Caco-2 (cell line): ENCODE measurements at regions not wholly inside any gene's neighbourhood (a gene's known extent, or its start where the extent isn't known, plus 50 kb on each side); places are given as distances from the start of the nearest gene placed in this dataset.

ENCODE experiments used
- BruUV-seq: library from RNA; stranded (reverse); fragments of 400-500 nt; replicated peaks from 2 replicates; lab custom pipeline; 2021; lab: Mats Ljungman, UMichigan
- CTCF ChIA-PET: fragments of 300-600 bp; sonication (Branson Sonifier 250); formaldehyde crosslinking; loops from one replicate; lab custom pipeline; 2022; ENCODE audit warnings: antibody characterized with exemption; lab: Charles Lee
- POLR2A ChIA-PET: fragments of 300-600 bp; sonication (Branson Sonifier 250); formaldehyde crosslinking; loops from one replicate; lab custom pipeline; 2022; ENCODE audit warnings: antibody characterized with exemption; lab: Charles Lee
- DNase-seq, 2 experiments: peaks; one replicate each; pipeline versions ENCODE4 v3.0.0 to v3.0.0-alpha.2; 2020 to 2022
- H3K27me3 ChIP-seq: replicated peaks from 2 replicates; pipeline ENCODE4 v1.6.0; 2011; ENCODE audit warnings: low read length; ENCODE audit not compliant: control insufficient read depth, insufficient read depth
- H3K36me3 ChIP-seq: 2 replicates; pipeline ENCODE4 v1.5.1; 2011; ENCODE audit warnings: low read length; ENCODE audit not compliant: control insufficient read depth, insufficient read depth
- H3K4me1 ChIP-seq: fragments of 250-450 bp; sonication (Bioruptor Pico); 2 replicates; pipeline ENCODE4 v1.5.1; 2020; ENCODE audit warnings: mild to moderate bottlenecking
- H3K4me3 ChIP-seq: 2 replicates; pipeline ENCODE4 v1.5.1; 2011; ENCODE audit warnings: low read depth, mild to moderate bottlenecking, control low read depth, low read length
- H3K9me3 ChIP-seq: fragments of 250-450 bp; sonication (Bioruptor Pico); 2 replicates; pipeline ENCODE4 v1.5.1; 2020; ENCODE audit warnings: mild to moderate bottlenecking, moderate library complexity
- H3K27ac Mint-ChIP-seq: one replicate; pipeline ENCODE4 v1.8.0; 2022; ENCODE audit warnings: mixed read lengths; ENCODE audit not compliant: unreplicated experiment
- H3K27me3 Mint-ChIP-seq: one replicate; pipeline ENCODE4 v1.8.0; 2022; ENCODE audit warnings: mixed read lengths; ENCODE audit not compliant: insufficient read depth, unreplicated experiment
- H3K36me3 Mint-ChIP-seq: one replicate; pipeline ENCODE4 v1.8.0; 2022; ENCODE audit warnings: mild to moderate bottlenecking, mixed read lengths; ENCODE audit not compliant: insufficient read depth, unreplicated experiment
- H3K4me1 Mint-ChIP-seq: one replicate; pipeline ENCODE4 v1.8.0; 2022; ENCODE audit warnings: low read depth, mixed read lengths; ENCODE audit not compliant: unreplicated experiment
- H3K4me3 Mint-ChIP-seq: one replicate; pipeline ENCODE4 v1.8.0; 2022; ENCODE audit warnings: mild to moderate bottlenecking, moderate library complexity, mixed read lengths; ENCODE audit not compliant: unreplicated experiment
- H3K9me3 Mint-ChIP-seq: one replicate; pipeline ENCODE4 v1.8.0; 2022; ENCODE audit warnings: mixed read lengths; ENCODE audit not compliant: unreplicated experiment
- intact Hi-C: fragments of 100-400 bp; cut with micrococcal nuclease; formaldehyde crosslinking; loops from one replicate; pipeline ENCODE4 v1.10.0; 2022; ENCODE audit not compliant: unreplicated experiment
- TF ChIP-seq, protein P1 (sequence below), 2 experiments: fragments of 200-600 bp in 1 of 2; IDR thresholded peaks; 1 replicate in 1 of 2; 2 replicates in 1 of 2; pipeline versions ENCODE4 v1.5.1 to v1.8.0; 2011 to 2022; ENCODE audit warnings: antibody characterized with exemption in 1 of 2, control low read depth in 1 of 2, inconsistent platforms in 1 of 2, low read depth in 1 of 2, low read length in 1 of 2, mild to moderate bottlenecking in 1 of 2, moderate library complexity in 1 of 2; ENCODE audit not compliant: insufficient read depth in 1 of 2, severe bottlenecking in 1 of 2, unreplicated experiment in 1 of 2

DNA sequence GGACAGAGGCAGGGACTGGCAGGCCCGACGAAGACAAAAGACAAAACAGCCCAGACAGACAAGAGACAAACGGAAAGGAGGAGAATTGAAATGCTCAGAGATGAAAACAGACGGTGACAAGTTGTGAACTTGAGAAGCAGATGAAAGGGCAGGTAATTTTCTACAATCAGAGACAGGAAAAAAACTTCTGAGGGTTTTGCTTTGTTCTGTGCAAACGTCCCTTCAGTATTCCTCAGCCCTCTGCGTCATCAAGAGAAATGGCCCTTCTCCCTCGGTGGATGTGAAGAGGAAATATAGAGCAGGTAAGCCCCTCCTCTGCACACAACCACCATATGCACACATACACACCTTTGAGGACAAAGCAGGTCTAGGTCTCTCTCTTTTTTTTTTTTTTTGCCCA lies 206.6 kb downstream of the UACA start:
- CTCF ChIA-PET, result interaction anchor here (0.7 kb wide), 1 partner anchor 18 kb away, joined by 4 read pairs; no protein-coding TSS in a partner anchor
- TF ChIP-seq, protein P1, sequence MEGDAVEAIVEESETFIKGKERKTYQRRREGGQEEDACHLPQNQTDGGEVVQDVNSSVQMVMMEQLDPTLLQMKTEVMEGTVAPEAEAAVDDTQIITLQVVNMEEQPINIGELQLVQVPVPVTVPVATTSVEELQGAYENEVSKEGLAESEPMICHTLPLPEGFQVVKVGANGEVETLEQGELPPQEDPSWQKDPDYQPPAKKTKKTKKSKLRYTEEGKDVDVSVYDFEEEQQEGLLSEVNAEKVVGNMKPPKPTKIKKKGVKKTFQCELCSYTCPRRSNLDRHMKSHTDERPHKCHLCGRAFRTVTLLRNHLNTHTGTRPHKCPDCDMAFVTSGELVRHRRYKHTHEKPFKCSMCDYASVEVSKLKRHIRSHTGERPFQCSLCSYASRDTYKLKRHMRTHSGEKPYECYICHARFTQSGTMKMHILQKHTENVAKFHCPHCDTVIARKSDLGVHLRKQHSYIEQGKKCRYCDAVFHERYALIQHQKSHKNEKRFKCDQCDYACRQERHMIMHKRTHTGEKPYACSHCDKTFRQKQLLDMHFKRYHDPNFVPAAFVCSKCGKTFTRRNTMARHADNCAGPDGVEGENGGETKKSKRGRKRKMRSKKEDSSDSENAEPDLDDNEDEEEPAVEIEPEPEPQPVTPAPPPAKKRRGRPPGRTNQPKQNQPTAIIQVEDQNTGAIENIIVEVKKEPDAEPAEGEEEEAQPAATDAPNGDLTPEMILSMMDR (IDR thresholded peaks at IDR 0.05; ENCODE audit: insufficient read depth in 1 of 2, low read depth in 1 of 2, low read length in 1 of 2, severe bottlenecking in 1 of 2, unreplicated experiment in 1 of 2), result no peak
- Histone ChIP-seq H3K27me3 (no peaks in the 10 kb centered on the region), H3K36me3 (no peaks in the 10 kb centered on the region), H3K4me1 (no peaks in the 10 kb centered on the region), H3K4me3 (no peak overlapping the region), H3K9me3 (no peaks in the 10 kb centered on the region)
- intact Hi-C loops, result no loop called here
- Mint-ChIP-seq H3K36me3 (no peaks in the 10 kb centered on the region), H3K4me3 (no peak overlapping the region), H3K27ac (no peak overlapping the region), H3K4me1 (peaks cover 5% of the 10 kb centered on the region), H3K27me3 (no peaks in the 10 kb centered on the region), H3K9me3 (no peaks in the 10 kb centered on the region)
- no peak for DNase-seq
- BruUV-seq, result no TSS peak
- POLR2A ChIA-PET, result interaction anchor here (0.7 kb wide), 1 partner anchor 509 kb away, joined by 4 read pairs; no protein-coding TSS in a partner anchor

- Mint-ChIP-seq H3K27me3 (no peaks in the 10 kb centered on the region), H3K4me1 (peaks cover 8% of the 10 kb centered on the region), H3K9me3 (no peaks in the 10 kb centered on the region), H3K27ac (no peak overlapping the region), H3K36me3 (no peaks in the 10 kb centered on the region), H3K4me3 (no peak overlapping the region)
- POLR2A ChIA-PET, result no interaction called here
- no peaks in the 10 kb centered on the region for H3K36me3 ChIP-seq
- no peaks in the 10 kb centered on the region for H3K27me3 ChIP-seq
- DNase-seq, result no peak
- no peaks in the 10 kb centered on the region for H3K4me1 ChIP-seq
- no TSS peak for BruUV-seq
- intact Hi-C loops, result no loop called here
- TF ChIP-seq, protein P1 (IDR thresholded peaks at IDR 0.05; ENCODE audit: insufficient read depth in 1 of 2, low read depth in 1 of 2, low read length in 1 of 2, severe bottlenecking in 1 of 2, unreplicated experiment in 1 of 2), result no peak
- H3K4me3 ChIP-seq, result no peak overlapping the region
- no peaks in the 10 kb centered on the region for H3K9me3 ChIP-seq
- CTCF ChIA-PET, result no interaction called here
Measured at GRCh38 chr15:70556151-70556741, 207.1 kb downstream of the UACA start.

DNA sequence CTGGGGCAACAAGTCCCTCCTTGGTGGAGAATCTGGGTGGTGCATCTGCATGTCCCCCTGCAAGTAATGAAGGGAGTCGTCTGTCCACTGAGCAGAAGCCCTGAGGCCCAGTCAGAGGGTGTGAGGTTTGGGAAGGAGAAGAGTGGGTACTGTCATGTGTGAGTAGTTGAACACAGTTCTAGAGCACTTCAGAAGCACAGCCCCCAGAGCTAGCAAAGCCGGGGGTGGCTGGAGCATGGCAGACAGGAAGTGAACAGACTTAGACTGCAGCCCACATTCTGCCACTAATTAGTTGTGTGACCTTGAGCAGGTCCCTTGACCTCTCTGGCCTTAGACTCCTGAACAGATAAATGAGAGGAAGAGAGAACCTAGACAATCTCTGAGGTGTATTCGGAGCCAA lies 207.6 kb downstream of the UACA start:
- CTCF ChIA-PET, result interaction anchor here (0.6 kb wide), 1 partner anchor 28 kb away, joined by 3 read pairs; no protein-coding TSS in a partner anchor
- BruUV-seq, result no TSS peak
- DNase-seq, result no peak
- Mint-ChIP-seq H3K27ac (no peak overlapping the region), H3K9me3 (no peaks in the 10 kb centered on the region), H3K4me3 (no peak overlapping the region), H3K36me3 (no peaks in the 10 kb centered on the region), H3K4me1 (peaks cover 8% of the 10 kb centered on the region), H3K27me3 (no peaks in the 10 kb centered on the region)
- H3K4me1 ChIP-seq, result no peaks in the 10 kb centered on the region
- POLR2A ChIA-PET, result no interaction called here
- H3K36me3 ChIP-seq, result no peaks in the 10 kb centered on the region
- no peaks in the 10 kb centered on the region for H3K9me3 ChIP-seq
- TF ChIP-seq, protein P1 (IDR thresholded peaks at IDR 0.05; ENCODE audit: insufficient read depth in 1 of 2, low read depth in 1 of 2, low read length in 1 of 2, severe bottlenecking in 1 of 2, unreplicated experiment in 1 of 2), result no peak
- H3K4me3 ChIP-seq, result no peak overlapping the region
- intact Hi-C loops, result no loop called here
- no peaks in the 10 kb centered on the region for H3K27me3 ChIP-seq
